SU-DHL-6 (cell line): ENCODE measurements at regions not wholly inside any gene's neighbourhood (a gene's known extent, or its start where the extent isn't known, plus 50 kb on each side); places are given as distances from the start of the nearest gene placed in this dataset.

ENCODE experiments used
- H2AFZ ChIP-seq: fragments of 200-600 bp; sonication (generic); 2 replicates; pipeline ENCODE4 v1.6.1; 2014; ENCODE audit warnings: low read depth, mild to moderate bottlenecking, moderate library complexity, mixed read lengths, antibody characterized with exemption, low read length; ENCODE audit not compliant: severe bottlenecking
- H3F3A ChIP-seq: fragments of 200-600 bp; shearing (Covaris generic); 2 replicates; pipeline ENCODE4 v1.6.0; 2016; ENCODE audit warnings: antibody characterized with exemption, mild to moderate bottlenecking; ENCODE audit not compliant: insufficient read depth
- H3K27ac ChIP-seq: fragments of 200-600 bp; sonication (generic); 2 replicates; pipeline ENCODE4 v1.5.1; 2016; ENCODE audit warnings: low read depth, mild to moderate bottlenecking, low read length, moderate library complexity, mixed read lengths
- H3K27me3 ChIP-seq: fragments of 200-600 bp; sonication (generic), shearing (Covaris generic); 2 replicates; pipeline ENCODE4 v1.6.0; 2014; ENCODE audit warnings: mild to moderate bottlenecking, low read length
- H3K36me3 ChIP-seq: fragments of 200-600 bp; sonication (generic); 2 replicates; pipeline ENCODE4 v1.6.1; 2014; ENCODE audit warnings: mild to moderate bottlenecking, low read length, mixed read lengths
- H3K4me2 ChIP-seq: fragments of 300-600, 200-600 bp; shearing (Covaris generic), sonication (generic); 2 replicates; pipeline ENCODE4 v1.6.0; 2014; ENCODE audit warnings: low read length, low read depth, mild to moderate bottlenecking; ENCODE audit not compliant: poor library complexity, severe bottlenecking
- H3K4me3 ChIP-seq: fragments of 200-600 bp; sonication (generic); 2 replicates; pipeline ENCODE4 v1.5.1; 2014; ENCODE audit warnings: antibody characterized with exemption, low read length, mild to moderate bottlenecking, mixed read lengths; ENCODE audit not compliant: insufficient read depth, poor library complexity, severe bottlenecking
- H3K79me2 ChIP-seq: fragments of 200-600 bp; sonication (generic); 2 replicates; pipeline ENCODE4 v1.6.1; 2014; ENCODE audit warnings: mild to moderate bottlenecking, low read length, moderate library complexity; ENCODE audit not compliant: insufficient read depth
- H3K9ac ChIP-seq: fragments of 200-600 bp; sonication (generic); 2 replicates; pipeline ENCODE4 v1.7.0; 2014; ENCODE audit warnings: mild to moderate bottlenecking, low read length
- H3K9me2 ChIP-seq: fragments of 200-600 bp; sonication (generic); replicated peaks from 2 replicates; pipeline ENCODE4 v1.6.1; 2014; ENCODE audit warnings: low read length; ENCODE audit not compliant: insufficient read depth
- H3K9me3 ChIP-seq: fragments of 200-600 bp; sonication (generic); 2 replicates; pipeline ENCODE4 v1.6.1; 2014; ENCODE audit warnings: low read length, mixed read lengths; ENCODE audit not compliant: insufficient read depth
- H4K20me1 ChIP-seq: fragments of 200-600 bp; sonication (generic); 2 replicates; pipeline ENCODE4 v1.6.1; 2014; ENCODE audit warnings: low read depth, mild to moderate bottlenecking, antibody characterized with exemption, low read length, moderate library complexity, mixed read lengths
- EZH2phosphoT487 ChIP-seq: fragments of 200-600 bp; sonication (generic), shearing (Covaris generic); conservative IDR thresholded peaks from 2 replicates; pipeline ENCODE4 v1.6.1; 2018; ENCODE audit warnings: mild to moderate bottlenecking, antibody characterized with exemption, low read length, moderate library complexity, mixed read lengths
- TF ChIP-seq, protein P1 (sequence below): fragments of 200-600 bp; sonication (generic); IDR thresholded peaks from one replicate; pipeline ENCODE4 v1.5.1; 2017; ENCODE audit warnings: antibody characterized with exemption, mild to moderate bottlenecking, low read length, moderate library complexity; ENCODE audit not compliant: insufficient read depth, poor library complexity, severe bottlenecking

DNA sequence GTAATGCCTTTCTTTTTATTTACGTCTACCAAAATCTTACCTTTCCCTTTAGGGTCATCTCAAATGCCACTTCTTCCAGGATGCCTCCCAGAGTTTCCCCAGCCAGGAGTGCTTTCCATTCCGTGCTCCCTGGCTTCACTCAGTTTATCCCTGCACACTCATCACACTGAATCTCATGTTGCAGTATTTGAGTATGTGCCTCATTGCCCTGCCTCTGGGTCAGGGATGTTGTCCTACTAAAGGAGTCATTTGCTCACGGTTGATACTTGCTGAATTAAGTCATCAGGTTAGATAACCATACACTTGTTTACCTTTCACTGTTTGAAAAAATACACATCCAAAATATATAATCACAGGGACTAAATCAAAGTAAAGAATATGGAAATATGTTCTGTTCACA is 356.2 kb upstream of the GATB start:
- no peak overlapping the region for H3K4me2 ChIP-seq
- H2AFZ ChIP-seq = no peak overlapping the region
- 0 out of 2 replicates have a peak, but pooled peaks cover 3% of the 10 kb centered on the region for H3K27me3 ChIP-seq
- no peaks in the 10 kb centered on the region for H3K36me3 ChIP-seq
- no peak overlapping the region for H3K4me3 ChIP-seq
- H3K79me2 ChIP-seq = no peaks in the 10 kb centered on the region
- H3K27ac ChIP-seq = no peak overlapping the region
- TF ChIP-seq EZH2phosphoT487 = no peak
- TF ChIP-seq, protein P1, sequence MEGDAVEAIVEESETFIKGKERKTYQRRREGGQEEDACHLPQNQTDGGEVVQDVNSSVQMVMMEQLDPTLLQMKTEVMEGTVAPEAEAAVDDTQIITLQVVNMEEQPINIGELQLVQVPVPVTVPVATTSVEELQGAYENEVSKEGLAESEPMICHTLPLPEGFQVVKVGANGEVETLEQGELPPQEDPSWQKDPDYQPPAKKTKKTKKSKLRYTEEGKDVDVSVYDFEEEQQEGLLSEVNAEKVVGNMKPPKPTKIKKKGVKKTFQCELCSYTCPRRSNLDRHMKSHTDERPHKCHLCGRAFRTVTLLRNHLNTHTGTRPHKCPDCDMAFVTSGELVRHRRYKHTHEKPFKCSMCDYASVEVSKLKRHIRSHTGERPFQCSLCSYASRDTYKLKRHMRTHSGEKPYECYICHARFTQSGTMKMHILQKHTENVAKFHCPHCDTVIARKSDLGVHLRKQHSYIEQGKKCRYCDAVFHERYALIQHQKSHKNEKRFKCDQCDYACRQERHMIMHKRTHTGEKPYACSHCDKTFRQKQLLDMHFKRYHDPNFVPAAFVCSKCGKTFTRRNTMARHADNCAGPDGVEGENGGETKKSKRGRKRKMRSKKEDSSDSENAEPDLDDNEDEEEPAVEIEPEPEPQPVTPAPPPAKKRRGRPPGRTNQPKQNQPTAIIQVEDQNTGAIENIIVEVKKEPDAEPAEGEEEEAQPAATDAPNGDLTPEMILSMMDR = no peak
- H3K9me3 ChIP-seq = no peaks in the 10 kb centered on the region
- H3K9ac ChIP-seq = no peak overlapping the region
- H3F3A ChIP-seq = no peaks in the 10 kb centered on the region
- H4K20me1 ChIP-seq = no peaks in the 10 kb centered on the region
- H3K9me2 ChIP-seq = no peaks in the 10 kb centered on the region

DNA sequence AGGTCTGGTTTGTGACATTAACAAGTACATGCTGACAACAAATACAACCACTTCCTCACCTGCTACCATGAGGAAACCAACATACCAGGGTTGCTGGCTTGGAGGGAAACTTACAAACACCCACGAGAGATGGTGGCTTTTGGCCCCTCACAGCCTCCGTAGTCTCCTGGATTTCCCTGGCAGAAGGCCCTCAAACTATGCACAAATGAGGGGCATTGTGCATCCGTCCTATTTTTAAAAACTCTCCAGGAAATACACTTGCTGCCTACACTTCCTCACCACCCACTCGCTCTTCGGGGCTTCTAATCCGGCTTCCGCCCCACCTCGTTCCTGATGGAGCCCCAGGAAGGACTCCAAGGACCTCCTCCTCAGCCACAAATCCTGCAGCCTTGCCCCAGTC is 355.0 kb upstream of the GATB start:
- no peaks in the 10 kb centered on the region for H4K20me1 ChIP-seq
- no peak overlapping the region for H2AFZ ChIP-seq
- H3K9ac ChIP-seq = no peak overlapping the region
- no peaks in the 10 kb centered on the region for H3K79me2 ChIP-seq
- TF ChIP-seq, protein P1 = no peak
- no peak for TF ChIP-seq EZH2phosphoT487
- no peaks in the 10 kb centered on the region for H3F3A ChIP-seq
- H3K4me3 ChIP-seq = no peak overlapping the region
- 0 out of 2 replicates have a peak, but pooled peaks cover 2% of the 10 kb centered on the region for H3K27me3 ChIP-seq
- H3K9me2 ChIP-seq = no peaks in the 10 kb centered on the region
- H3K9me3 ChIP-seq = no peaks in the 10 kb centered on the region
- H3K36me3 ChIP-seq = no peaks in the 10 kb centered on the region
- no peak overlapping the region for H3K4me2 ChIP-seq
- no peak overlapping the region for H3K27ac ChIP-seq

GRCh38 chr4:152115118-152115517 is 354.3 kb upstream of the GATB start:
- H3K4me3 ChIP-seq = no peak overlapping the region
- H3K9me2 ChIP-seq = no peaks in the 10 kb centered on the region
- no peak overlapping the region for H2AFZ ChIP-seq
- no peaks in the 10 kb centered on the region for H3K27me3 ChIP-seq
- no peaks in the 10 kb centered on the region for H3K36me3 ChIP-seq
- H3K79me2 ChIP-seq = no peaks in the 10 kb centered on the region
- TF ChIP-seq, protein P1 = no peak
- TF ChIP-seq EZH2phosphoT487 = no peak
- no peak overlapping the region for H3K9ac ChIP-seq
- no peak overlapping the region for H3K27ac ChIP-seq
- H3K9me3 ChIP-seq = no peaks in the 10 kb centered on the region
- no peak overlapping the region for H3K4me2 ChIP-seq
- no peaks in the 10 kb centered on the region for H3F3A ChIP-seq
- no peaks in the 10 kb centered on the region for H4K20me1 ChIP-seq
